B cell (primary cell): ENCODE measurements at regions not wholly inside any gene's neighbourhood (a gene's known extent, or its start where the extent isn't known, plus 50 kb on each side); places are given as distances from the start of the nearest gene placed in this dataset.

Experiments
- EZH2 ChIP-seq: IDR thresholded peaks from 2 replicates; pipeline ENCODE4 v1.6.1; 2012; ENCODE audit warnings: borderline replicate concordance, low read depth, mild to moderate bottlenecking, moderate library complexity, low read length; ENCODE audit not compliant: insufficient read depth, poor library complexity, severe bottlenecking
- TF ChIP-seq, protein P1 (sequence below): fragments of 200-600 bp; IDR thresholded peaks from one replicate; pipeline ENCODE4 v1.8.0; 2022; ENCODE audit warnings: antibody characterized with exemption, mild to moderate bottlenecking

DNA sequence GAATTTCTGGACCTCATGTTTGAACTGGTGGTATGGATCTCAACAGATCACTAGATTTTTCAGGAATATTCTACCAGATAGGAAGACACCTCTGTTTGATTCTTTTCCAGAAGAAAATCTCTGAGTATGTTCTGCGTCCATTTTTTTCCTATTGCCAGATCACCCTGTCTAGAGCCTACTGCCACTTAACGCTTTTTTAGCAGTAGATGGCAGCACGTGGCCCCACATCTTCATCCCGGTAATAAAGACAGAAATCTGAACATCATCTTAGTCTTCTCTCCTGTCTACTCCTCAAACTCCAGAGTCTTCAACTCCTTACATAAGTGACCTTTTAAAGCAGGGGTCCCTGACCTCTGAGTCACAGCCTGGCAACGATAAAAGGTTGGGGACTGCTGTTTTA is 184.7 kb downstream of the TMA16 start:
- TF ChIP-seq, protein P1, sequence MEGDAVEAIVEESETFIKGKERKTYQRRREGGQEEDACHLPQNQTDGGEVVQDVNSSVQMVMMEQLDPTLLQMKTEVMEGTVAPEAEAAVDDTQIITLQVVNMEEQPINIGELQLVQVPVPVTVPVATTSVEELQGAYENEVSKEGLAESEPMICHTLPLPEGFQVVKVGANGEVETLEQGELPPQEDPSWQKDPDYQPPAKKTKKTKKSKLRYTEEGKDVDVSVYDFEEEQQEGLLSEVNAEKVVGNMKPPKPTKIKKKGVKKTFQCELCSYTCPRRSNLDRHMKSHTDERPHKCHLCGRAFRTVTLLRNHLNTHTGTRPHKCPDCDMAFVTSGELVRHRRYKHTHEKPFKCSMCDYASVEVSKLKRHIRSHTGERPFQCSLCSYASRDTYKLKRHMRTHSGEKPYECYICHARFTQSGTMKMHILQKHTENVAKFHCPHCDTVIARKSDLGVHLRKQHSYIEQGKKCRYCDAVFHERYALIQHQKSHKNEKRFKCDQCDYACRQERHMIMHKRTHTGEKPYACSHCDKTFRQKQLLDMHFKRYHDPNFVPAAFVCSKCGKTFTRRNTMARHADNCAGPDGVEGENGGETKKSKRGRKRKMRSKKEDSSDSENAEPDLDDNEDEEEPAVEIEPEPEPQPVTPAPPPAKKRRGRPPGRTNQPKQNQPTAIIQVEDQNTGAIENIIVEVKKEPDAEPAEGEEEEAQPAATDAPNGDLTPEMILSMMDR, result no peak
- no peak for TF ChIP-seq EZH2
